Activated T-helper 17 cell treated with anti-CD3 and anti-CD28 coated beads, Interleukin-2, amount 50 U/mL, for 72 hours (primary cell): ENCODE measurements at regions not wholly inside any gene's neighbourhood (a gene's known extent, or its start where the extent isn't known, plus 50 kb on each side); places are given as distances from the start of the nearest gene placed in this dataset.
"Not testable (repeated sequence)": the region's sequence is repeated elsewhere in the genome, so short reads cannot be mapped to it uniquely, and the experiment has no call there.

Experiments used
- ATAC-seq: fragments of 150-1000 bp; cut with Tn5 transposase; replicated peaks from 2 replicates; pipeline ENCODE4 v1.10.0; 2021; ENCODE audit warnings: mild to moderate bottlenecking, moderate library complexity
- H3K27ac Mint-ChIP-seq: one replicate; pipeline ENCODE4 v1.8.0; 2022; ENCODE audit warnings: mixed read lengths
- H3K27me3 Mint-ChIP-seq: one replicate; pipeline ENCODE4 v1.8.0; 2022; ENCODE audit warnings: mixed read lengths
- H3K36me3 Mint-ChIP-seq: one replicate; pipeline ENCODE4 v1.8.0; 2022; ENCODE audit warnings: low read depth, mild to moderate bottlenecking, mixed read lengths
- H3K4me1 Mint-ChIP-seq: one replicate; pipeline ENCODE4 v1.8.0; 2022; ENCODE audit warnings: mixed read lengths
- H3K4me3 Mint-ChIP-seq: one replicate; pipeline ENCODE4 v1.8.0; 2022; ENCODE audit warnings: mild to moderate bottlenecking, mixed read lengths
- H3K9me3 Mint-ChIP-seq: one replicate; pipeline ENCODE4 v1.8.0; 2022; ENCODE audit warnings: mixed read lengths

DNA sequence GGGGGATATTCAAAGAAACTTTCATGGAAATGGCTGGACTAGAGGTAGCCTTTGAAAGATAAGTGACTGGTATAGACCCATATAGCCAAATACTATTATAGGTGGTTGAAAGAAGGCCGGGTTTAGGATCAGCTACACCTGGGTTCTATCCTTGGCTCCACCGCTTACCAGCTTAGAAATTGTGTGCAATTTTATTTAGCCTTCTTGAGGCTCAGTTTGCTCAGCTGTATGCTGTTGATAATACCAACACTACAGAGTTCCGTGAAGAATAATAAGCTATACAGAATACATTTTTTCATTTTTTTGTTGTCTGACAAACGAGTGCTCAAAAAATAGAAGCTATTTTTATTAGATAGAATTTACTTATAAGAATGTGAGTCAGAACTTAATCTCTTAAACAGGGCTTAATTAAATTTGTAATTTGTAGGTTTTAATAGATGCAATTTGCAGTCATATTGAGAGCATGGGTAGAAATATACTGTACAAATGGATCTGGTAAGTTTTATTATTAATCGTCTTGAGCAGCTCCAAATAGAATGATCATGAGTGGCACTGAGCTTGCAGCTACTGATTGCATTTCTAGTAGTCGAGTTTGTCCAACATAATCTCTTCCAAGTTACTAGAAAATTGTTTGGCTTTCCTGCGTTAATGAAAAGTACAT, 164.3 kb upstream of the PHYHIPL start:
- Mint-ChIP-seq H3K4me1 (no peaks in the 10 kb centered on the region), H3K27ac (no peak overlapping the region), H3K9me3 (no peaks in the 10 kb centered on the region), H3K4me3 (no peak overlapping the region), H3K27me3 (no peaks in the 10 kb centered on the region), H3K36me3 (no peaks in the 10 kb centered on the region)
- ATAC-seq, result no peak

DNA sequence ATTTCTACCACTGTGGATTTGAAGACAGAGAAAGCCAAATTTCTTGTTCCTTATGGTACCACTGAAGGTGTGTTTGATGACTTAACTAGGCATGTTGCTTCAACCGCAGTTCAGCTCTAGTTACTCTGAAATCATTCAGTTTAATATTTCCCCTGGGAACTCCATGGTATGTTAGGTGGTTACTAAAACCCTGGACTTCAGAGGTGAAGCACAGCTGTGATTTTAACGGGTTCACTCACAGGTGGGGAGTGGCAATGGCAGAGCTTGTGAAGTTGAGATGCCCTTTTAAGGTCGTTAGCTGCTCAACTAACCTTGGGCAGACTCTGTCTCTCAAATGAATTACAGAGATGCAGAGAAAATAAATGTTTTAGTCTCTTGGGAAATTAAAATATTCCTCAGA, 163.6 kb upstream of the PHYHIPL start:
- Mint-ChIP-seq H3K4me1 (no peaks in the 10 kb centered on the region), H3K9me3 (no peaks in the 10 kb centered on the region), H3K36me3 (no peaks in the 10 kb centered on the region), H3K27ac (no peak overlapping the region), H3K27me3 (no peaks in the 10 kb centered on the region), H3K4me3 (no peak overlapping the region)
- no peak for ATAC-seq

DNA sequence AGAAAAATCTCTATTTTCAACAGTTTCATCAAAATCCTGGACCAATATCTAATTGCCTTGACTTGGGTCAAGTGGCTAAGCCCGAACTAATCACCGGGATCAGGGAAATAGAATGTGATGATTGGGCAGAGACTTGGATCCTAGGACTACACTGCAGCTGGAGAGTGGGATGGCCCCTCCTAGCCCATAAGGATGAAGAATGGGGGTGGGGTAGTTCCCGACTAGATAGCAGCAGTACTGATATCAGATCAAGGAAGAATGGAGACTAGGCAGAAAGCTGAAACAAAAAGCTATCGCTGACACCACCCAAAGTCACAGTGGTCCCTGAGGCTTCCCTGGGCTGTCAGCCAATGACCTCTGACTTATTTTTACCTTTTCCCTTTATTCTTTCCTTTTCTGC, 160.4 kb upstream of the PHYHIPL start:
- H3K36me3 Mint-ChIP-seq, result no peaks in the 10 kb centered on the region
- H3K4me3 Mint-ChIP-seq, result no peak overlapping the region
- H3K9me3 Mint-ChIP-seq, result no peaks in the 10 kb centered on the region
- no peak for ATAC-seq
- H3K27me3 Mint-ChIP-seq, result no peaks in the 10 kb centered on the region
- no peaks in the 10 kb centered on the region for H3K4me1 Mint-ChIP-seq
- no peak overlapping the region for H3K27ac Mint-ChIP-seq

DNA sequence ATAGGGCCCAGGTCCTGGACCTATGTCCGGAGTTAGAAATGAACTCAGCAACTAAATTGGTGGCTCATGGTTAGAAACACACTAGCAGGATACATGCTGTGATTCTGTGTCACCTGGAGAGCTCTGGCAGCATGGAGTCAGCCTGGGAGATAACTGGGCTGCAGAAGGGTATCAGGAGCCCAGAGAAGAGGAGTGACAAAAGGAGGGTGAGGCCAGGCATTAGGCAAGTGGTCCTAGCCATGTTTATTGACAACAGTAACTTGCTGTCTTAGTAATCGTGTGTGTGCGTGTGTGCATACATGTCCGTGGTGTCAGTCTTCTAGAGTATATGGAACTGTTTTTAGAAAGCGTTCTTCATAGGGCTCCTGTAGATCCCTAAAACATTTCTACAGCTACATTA, 157.5 kb upstream of the PHYHIPL start:
- no peak for ATAC-seq
- H3K27ac Mint-ChIP-seq, result no peak overlapping the region
- no peaks in the 10 kb centered on the region for H3K27me3 Mint-ChIP-seq
- no peaks in the 10 kb centered on the region for H3K36me3 Mint-ChIP-seq
- H3K4me1 Mint-ChIP-seq, result no peaks in the 10 kb centered on the region
- no peak overlapping the region for H3K4me3 Mint-ChIP-seq
- H3K9me3 Mint-ChIP-seq, result no peaks in the 10 kb centered on the region

DNA sequence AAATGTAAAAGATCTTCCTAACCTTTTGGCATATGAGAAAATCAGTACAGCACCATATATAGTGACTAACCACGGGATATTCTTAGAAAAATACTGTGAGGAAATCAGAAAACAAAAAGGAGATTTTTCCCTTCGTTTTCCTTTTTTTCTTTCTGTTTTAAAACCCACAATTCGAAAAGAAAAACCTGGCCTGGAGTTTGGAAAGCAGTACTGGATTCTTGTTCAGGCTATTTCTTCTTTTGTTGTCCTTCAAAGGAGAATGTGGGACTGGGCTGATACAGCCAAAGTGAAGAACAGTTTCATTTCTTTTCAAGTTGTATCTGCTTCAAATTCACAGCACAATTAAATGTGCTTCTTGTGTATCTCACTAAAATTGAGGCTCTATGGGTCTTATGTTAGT, 156.8 kb upstream of the PHYHIPL start:
- no peak for ATAC-seq
- no peaks in the 10 kb centered on the region for H3K27me3 Mint-ChIP-seq
- H3K36me3 Mint-ChIP-seq, result no peaks in the 10 kb centered on the region
- no peak overlapping the region for H3K4me3 Mint-ChIP-seq
- H3K4me1 Mint-ChIP-seq, result no peaks in the 10 kb centered on the region
- H3K27ac Mint-ChIP-seq, result no peak overlapping the region
- H3K9me3 Mint-ChIP-seq, result no peaks in the 10 kb centered on the region

DNA sequence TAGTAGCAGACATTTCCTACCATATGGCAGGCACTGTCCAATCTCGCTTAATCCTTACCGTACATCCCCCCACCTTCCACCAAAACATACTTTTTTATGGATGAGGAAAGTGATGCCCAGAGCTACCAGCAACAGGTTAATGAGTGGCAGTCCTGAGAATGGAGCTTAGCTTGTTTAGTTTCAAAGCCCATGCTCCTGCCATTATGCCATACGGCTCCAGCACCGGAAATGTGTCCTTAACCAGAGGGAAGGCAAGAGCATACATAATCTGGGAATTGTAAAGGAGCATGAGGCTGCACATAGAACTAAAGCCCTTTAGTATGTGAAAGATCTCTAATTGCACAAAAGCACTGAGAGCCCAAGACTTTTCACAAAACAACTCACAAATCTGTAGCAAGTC, 155.9 kb upstream of the PHYHIPL start:
- Mint-ChIP-seq H3K9me3 (no peaks in the 10 kb centered on the region), H3K4me1 (no peaks in the 10 kb centered on the region), H3K27me3 (peaks cover 1% of the 10 kb centered on the region), H3K27ac (no peak overlapping the region), H3K36me3 (no peaks in the 10 kb centered on the region), H3K4me3 (no peak overlapping the region)
- ATAC-seq, result no peak

DNA sequence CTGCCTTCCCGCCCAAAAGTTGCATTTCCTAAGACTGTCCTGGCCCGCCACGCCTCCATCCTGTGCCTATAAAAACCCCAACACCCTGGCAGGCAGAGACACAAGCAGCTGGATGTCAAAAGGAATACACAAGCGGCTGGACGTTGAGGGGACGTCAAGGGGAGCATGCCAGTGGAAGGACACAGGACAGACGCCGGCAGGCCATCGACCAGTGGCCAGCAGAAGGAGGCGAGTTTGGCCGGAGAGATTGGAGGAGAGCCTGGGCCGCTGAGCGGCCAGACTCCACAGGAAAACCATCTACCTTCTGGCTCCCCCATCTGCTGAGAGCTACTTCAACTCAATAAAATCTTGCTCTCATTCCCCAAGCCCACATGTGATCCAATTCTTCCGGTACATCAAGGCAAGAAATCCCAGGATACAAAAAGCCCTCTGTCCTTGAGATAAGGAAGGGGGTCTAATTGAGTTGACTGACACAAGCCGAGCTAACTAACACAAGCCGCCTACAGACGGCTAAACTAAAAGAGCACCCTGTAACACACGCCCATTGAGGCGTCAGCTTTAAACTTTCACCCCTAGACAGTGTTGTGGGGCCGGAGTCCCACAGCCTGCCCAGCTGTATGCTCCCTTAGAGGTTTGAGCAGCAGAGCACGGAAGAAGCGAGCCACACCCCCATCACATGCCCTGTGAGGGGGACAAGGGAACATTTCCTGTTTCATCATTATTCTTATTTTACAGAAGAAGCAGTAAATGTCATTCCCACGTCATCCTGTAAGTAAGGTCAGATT, 150.3 kb upstream of the PHYHIPL start:
- no peaks in the 10 kb centered on the region for H3K36me3 Mint-ChIP-seq
- H3K4me1 Mint-ChIP-seq, result no peaks in the 10 kb centered on the region
- H3K9me3 Mint-ChIP-seq, result no peaks in the 10 kb centered on the region
- no peak overlapping the region for H3K27ac Mint-ChIP-seq
- no peak overlapping the region for H3K4me3 Mint-ChIP-seq
- peaks cover 4% of the 10 kb centered on the region for H3K27me3 Mint-ChIP-seq
- no peak for ATAC-seq

DNA sequence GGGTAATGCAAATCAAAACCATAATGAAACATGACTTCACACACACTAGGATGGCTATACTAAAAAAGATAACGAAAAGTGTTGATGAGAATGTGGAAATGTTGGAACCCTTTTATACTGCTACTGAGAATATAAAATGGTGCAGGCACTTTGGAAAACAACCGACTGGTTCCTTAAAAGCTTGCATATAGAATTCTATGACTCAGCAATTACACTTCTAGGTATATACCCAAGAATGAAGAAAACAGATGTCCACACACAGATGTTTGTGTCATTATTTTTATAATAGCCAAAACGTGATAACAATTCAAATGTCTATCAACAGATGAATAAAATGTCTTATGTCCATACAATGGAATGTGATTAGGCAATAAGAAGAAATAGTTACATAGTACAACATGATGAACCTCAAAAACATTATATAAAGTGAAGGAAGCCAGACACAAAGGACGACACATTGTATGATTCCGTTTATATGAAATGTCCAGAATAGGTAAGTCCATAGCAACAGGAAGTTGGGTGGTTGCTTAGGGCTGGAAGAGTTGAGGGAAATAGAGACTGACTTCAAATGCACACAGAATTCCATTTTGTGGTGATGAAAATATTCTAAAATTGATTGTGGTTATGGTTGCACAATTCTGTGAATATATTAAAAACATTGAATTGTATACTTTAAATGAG, 148.3 kb upstream of the PHYHIPL start:
- Mint-ChIP-seq H3K36me3 (no peaks in the 10 kb centered on the region), H3K27me3 (peaks cover 4% of the 10 kb centered on the region), H3K9me3 (no peaks in the 10 kb centered on the region), H3K4me3 (no peak overlapping the region), H3K27ac (no peak overlapping the region), H3K4me1 (no peaks in the 10 kb centered on the region)
- no peak for ATAC-seq

DNA sequence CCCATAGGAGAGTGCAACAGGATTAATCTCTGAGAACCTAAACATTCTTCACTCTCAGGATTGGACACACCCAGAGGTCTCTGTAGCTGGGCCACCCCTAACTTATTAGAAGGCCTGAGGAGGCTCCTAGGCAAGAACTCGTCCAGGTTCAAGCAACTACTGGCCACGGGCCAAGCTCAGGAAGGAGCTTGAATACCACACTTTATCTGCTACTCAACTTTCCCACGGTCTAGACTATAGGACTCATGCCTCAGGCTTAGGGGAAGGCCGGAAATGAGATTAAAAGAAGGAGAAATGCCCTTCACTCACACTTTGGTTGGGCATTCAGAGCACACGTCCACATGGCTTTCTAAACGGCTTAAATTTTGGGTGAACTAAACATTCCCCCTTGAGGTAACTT, 142.8 kb upstream of the PHYHIPL start:
- Mint-ChIP-seq H3K36me3 (no peaks in the 10 kb centered on the region), H3K27ac (no peak overlapping the region), H3K9me3 (no peaks in the 10 kb centered on the region), H3K4me1 (no peaks in the 10 kb centered on the region), H3K4me3 (no peak overlapping the region), H3K27me3 (no peaks in the 10 kb centered on the region)
- no peak for ATAC-seq

DNA sequence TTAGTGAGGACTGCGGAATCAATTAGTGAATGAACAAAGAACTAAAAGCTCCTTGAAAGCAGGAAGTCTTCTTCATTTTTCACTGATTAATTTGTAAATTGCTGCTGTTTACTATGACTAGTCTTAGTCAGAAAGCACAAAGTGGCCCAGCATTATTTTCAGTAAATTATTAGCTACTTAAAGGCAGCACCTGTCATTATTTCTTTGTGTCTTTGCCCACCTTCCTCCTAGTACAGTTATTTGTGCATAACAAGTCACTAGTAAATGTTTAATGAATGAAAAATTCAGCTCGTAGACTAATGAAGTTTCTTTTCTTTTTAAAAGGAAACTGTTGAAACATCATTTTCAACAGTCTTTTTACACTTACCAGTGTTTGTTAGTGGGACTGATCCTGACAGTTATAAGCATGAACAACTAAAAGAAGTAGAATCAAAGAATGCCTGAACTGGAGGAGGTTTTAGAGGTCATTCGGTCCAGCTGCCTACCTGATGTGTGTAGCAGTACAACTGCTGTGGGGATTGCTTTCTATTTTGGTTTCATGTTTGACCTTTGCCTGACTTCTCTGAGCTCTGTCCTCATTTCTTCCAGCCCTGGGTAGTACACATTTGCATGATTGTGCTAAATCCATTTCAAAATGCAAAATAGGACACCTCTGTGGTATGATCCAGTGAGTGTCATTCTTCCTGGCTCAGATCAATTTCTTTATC, 140.0 kb upstream of the PHYHIPL start:
- Mint-ChIP-seq H3K4me1 (no peaks in the 10 kb centered on the region), H3K36me3 (no peaks in the 10 kb centered on the region), H3K4me3 (no peak overlapping the region), H3K9me3 (peaks cover 11% of the 10 kb centered on the region), H3K27ac (no peak overlapping the region), H3K27me3 (no peaks in the 10 kb centered on the region)
- no peak for ATAC-seq

DNA sequence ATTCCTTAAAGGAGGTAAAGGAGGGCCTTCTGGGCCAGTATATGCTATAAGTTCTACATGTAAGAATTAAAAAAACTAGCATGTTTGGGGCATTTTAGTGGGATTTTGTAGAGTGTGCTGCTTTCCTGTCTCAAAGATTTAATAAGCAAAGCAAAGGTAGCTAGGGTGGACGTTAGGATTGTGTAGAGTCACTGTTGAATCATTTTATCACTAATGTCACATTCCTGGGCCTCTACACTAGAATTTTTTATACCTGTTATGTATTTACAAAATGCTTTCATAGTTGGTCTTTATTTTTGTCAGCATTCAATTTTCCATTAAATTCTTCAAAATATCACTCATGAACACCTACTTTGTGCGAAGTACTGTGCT, 139.4 kb upstream of the PHYHIPL start:
- ATAC-seq, result no peak
- Mint-ChIP-seq H3K4me3 (no peak overlapping the region), H3K27me3 (no peaks in the 10 kb centered on the region), H3K36me3 (no peaks in the 10 kb centered on the region), H3K9me3 (peaks cover 11% of the 10 kb centered on the region), H3K4me1 (no peaks in the 10 kb centered on the region), H3K27ac (no peak overlapping the region)

DNA sequence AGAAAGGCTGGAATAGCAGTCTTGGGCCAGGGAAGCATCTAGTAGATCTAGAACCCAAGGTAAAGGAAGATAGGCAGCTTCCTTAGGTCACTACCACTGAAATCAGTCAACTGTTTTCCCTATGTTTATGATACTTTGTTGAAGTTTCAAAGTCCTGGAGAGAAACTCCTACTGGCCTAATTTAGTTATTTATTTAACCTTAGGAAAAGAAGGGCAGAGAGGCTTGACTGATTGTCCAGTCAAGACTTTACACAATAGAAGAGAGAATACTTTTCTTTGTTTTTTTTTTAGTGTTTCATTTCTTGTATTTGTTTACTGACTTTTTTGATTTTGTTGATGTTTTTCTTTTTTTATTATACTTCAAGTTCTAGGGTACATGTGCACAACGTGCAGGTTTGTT, 138.9 kb upstream of the PHYHIPL start:
- H3K27ac Mint-ChIP-seq, result no peak overlapping the region
- H3K4me1 Mint-ChIP-seq, result no peaks in the 10 kb centered on the region
- no peaks in the 10 kb centered on the region for H3K27me3 Mint-ChIP-seq
- no peak overlapping the region for H3K4me3 Mint-ChIP-seq
- H3K36me3 Mint-ChIP-seq, result no peaks in the 10 kb centered on the region
- no peak for ATAC-seq
- H3K9me3 Mint-ChIP-seq, result peaks cover 15% of the 10 kb centered on the region

DNA sequence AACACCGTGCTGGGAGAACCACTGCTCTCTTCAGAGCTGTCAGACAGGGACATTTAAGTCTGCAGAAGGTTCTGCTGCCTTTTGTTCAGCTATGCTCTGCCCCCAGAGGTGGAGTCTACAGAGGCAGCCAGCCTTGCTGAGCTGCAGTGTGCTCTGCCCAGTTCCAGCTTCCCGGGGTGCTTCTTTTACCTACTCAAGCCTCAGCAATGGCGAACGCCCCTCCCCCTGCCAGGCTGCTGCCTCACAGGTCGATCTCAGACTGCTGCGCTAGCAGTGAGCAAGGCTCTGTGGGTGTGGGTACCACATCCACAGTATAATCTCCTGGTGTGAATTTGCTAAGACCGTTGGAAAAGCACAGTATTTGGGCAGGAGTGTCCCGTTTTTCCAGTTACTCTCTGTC, 133.1 kb upstream of the PHYHIPL start:
- ATAC-seq, H3K36me3 Mint-ChIP-seq, H3K27ac Mint-ChIP-seq, H3K4me1 Mint-ChIP-seq, H3K4me3 Mint-ChIP-seq, H3K27me3 Mint-ChIP-seq: not testable (repeated sequence)
- H3K9me3 Mint-ChIP-seq, result peaks cover 16% of the 10 kb centered on the region

DNA sequence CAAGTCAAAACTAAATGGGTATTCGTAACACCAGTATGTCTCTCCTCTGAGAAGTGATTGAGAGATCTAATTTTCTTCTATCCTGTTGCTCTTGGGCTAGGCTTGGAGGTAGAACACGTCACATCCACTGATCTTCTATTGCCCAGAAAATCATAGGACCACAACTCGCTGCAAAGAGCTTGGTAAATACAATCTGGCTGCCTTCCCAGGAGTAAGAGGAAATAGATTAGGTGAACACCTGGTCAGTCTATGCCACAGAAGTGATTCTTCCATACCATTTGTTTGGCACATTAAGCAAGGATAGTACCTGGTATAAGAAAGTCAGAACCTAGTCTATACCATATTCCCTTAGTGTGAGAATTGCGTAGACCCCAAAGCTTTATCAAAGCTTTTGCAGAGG, 129.3 kb upstream of the PHYHIPL start:
- peaks cover 8% of the 10 kb centered on the region for H3K9me3 Mint-ChIP-seq
- H3K4me1 Mint-ChIP-seq, result no peaks in the 10 kb centered on the region
- H3K27me3 Mint-ChIP-seq, result peaks cover 3% of the 10 kb centered on the region
- ATAC-seq, result no peak
- no peak overlapping the region for H3K4me3 Mint-ChIP-seq
- H3K36me3 Mint-ChIP-seq, result no peaks in the 10 kb centered on the region
- no peak overlapping the region for H3K27ac Mint-ChIP-seq
